OCI-LY1 (cell line): ENCODE measurements at regions not wholly inside any gene's neighbourhood (a gene's known extent, or its start where the extent isn't known, plus 50 kb on each side); places are given as distances from the start of the nearest gene placed in this dataset.

ENCODE experiments used
- H2AFZ ChIP-seq: fragments of 200-600 bp; sonication (generic), shearing (Covaris generic); 2 replicates; pipeline ENCODE4 v1.6.0; 2014; ENCODE audit warnings: antibody characterized with exemption, mild to moderate bottlenecking, low read length
- H3F3A ChIP-seq: fragments of 200-600 bp; sonication (generic), shearing (Covaris generic); 2 replicates; pipeline ENCODE4 v1.6.0; 2014; ENCODE audit warnings: mild to moderate bottlenecking, antibody characterized with exemption, low read length, moderate library complexity; ENCODE audit not compliant: insufficient read depth
- H3K27ac ChIP-seq: fragments of 200-600 bp; sonication (generic); 2 replicates; pipeline ENCODE4 v1.5.1; 2014; ENCODE audit warnings: low read length, mixed run types, mild to moderate bottlenecking, low read depth; ENCODE audit not compliant: poor library complexity, severe bottlenecking
- H3K27me3 ChIP-seq: fragments of 200-600 bp; sonication (generic); 2 replicates; pipeline ENCODE4 v1.6.0; 2014; ENCODE audit warnings: antibody characterized with exemption, mild to moderate bottlenecking, low read length, moderate library complexity; ENCODE audit not compliant: insufficient read depth
- H3K36me3 ChIP-seq: fragments of 200-600 bp; sonication (generic); 2 replicates; pipeline ENCODE4 v1.6.1; 2014; ENCODE audit warnings: mild to moderate bottlenecking, antibody characterized with exemption, low read length, moderate library complexity, mixed read lengths; ENCODE audit not compliant: insufficient read depth
- H3K4me1 ChIP-seq: fragments of 200-600 bp; sonication (generic); 2 replicates; pipeline ENCODE4 v1.5.1; 2014; ENCODE audit warnings: mild to moderate bottlenecking, low read length, moderate library complexity; ENCODE audit not compliant: insufficient read depth, severe bottlenecking
- H3K4me2 ChIP-seq: fragments of 200-600 bp; sonication (generic), shearing (Covaris generic); 2 replicates; pipeline ENCODE4 v1.6.1; 2014; ENCODE audit warnings: low read length
- H3K4me3 ChIP-seq: fragments of 200-600 bp; sonication (generic); 2 replicates; pipeline ENCODE4 v1.5.1; 2014; ENCODE audit warnings: low read length, low read depth, mild to moderate bottlenecking, mixed read lengths; ENCODE audit not compliant: poor library complexity, severe bottlenecking
- H3K79me2 ChIP-seq: fragments of 200-600 bp; shearing (Covaris generic); 2 replicates; pipeline ENCODE4 v1.6.1; 2016; ENCODE audit warnings: mixed run types, low read length, mixed read lengths; ENCODE audit not compliant: insufficient read depth
- H3K9ac ChIP-seq: fragments of 200-600 bp; sonication (generic), shearing (Covaris generic); 2 replicates; pipeline ENCODE4 v1.6.1; 2014; ENCODE audit warnings: mild to moderate bottlenecking, low read length, mixed read lengths
- H3K9me2 ChIP-seq: fragments of 200-600 bp; sonication (generic), shearing (Covaris generic); 2 replicates; pipeline ENCODE4 v1.6.1; 2014; ENCODE audit warnings: low read depth, mild to moderate bottlenecking, low read length, mixed read lengths
- H3K9me3 ChIP-seq: fragments of 200-600 bp; shearing (Covaris generic); 2 replicates; pipeline ENCODE4 v1.6.1; 2014; ENCODE audit warnings: low read length, mixed read lengths
- H4K20me1 ChIP-seq: fragments of 200-600 bp; sonication (generic), shearing (Covaris generic); 2 replicates; pipeline ENCODE4 v1.6.0; 2016; ENCODE audit warnings: mild to moderate bottlenecking, low read length; ENCODE audit not compliant: insufficient read depth
- EZH2 ChIP-seq: fragments of 200-600 bp; sonication (generic), shearing (Covaris generic); IDR thresholded peaks from 2 replicates; pipeline ENCODE4 v1.8.0; 2017; ENCODE audit warnings: borderline replicate concordance, mixed run types, mild to moderate bottlenecking, antibody characterized with exemption, low read length, moderate library complexity, mixed read lengths
- TF ChIP-seq, protein P1 (sequence below): fragments of 200-600 bp; sonication (generic), shearing (Covaris generic); IDR thresholded peaks from 2 replicates; pipeline ENCODE4 v1.5.1; 2017; ENCODE audit warnings: mild to moderate bottlenecking, antibody characterized with exemption, low read length, moderate library complexity, mixed read lengths

DNA sequence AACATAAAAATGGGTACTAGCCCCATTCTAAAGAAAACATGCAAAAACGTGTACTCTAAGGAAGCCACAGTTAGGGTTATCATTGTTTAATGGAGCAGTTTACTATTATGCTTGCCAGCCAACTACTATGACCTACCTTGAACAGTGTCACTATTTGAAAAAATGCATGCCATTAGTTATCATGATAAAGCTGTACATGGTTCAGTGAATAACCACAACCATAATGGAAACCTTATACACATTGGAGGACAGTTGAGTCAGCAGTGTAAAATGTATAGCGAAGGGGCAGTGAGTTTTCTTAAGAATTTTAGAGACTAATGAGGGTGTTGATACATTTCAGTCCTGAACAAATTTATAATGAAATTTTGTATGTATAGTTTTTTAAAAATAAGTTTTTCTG lies 381.9 kb downstream of the GRXCR1 start:
- H3K27me3 ChIP-seq, result no peaks in the 10 kb centered on the region
- H3K9me3 ChIP-seq, result no peaks in the 10 kb centered on the region
- no peaks in the 10 kb centered on the region for H3K36me3 ChIP-seq
- no peak overlapping the region for H3K9ac ChIP-seq
- no peaks in the 10 kb centered on the region for H3K4me1 ChIP-seq
- H3K27ac ChIP-seq, result no peak overlapping the region
- no peak overlapping the region for H2AFZ ChIP-seq
- no peaks in the 10 kb centered on the region for H3K79me2 ChIP-seq
- H4K20me1 ChIP-seq, result no peaks in the 10 kb centered on the region
- no peaks in the 10 kb centered on the region for H3F3A ChIP-seq
- H3K9me2 ChIP-seq, result no peaks in the 10 kb centered on the region
- H3K4me2 ChIP-seq, result no peak overlapping the region
- H3K4me3 ChIP-seq, result no peak overlapping the region
- TF ChIP-seq, protein P1, sequence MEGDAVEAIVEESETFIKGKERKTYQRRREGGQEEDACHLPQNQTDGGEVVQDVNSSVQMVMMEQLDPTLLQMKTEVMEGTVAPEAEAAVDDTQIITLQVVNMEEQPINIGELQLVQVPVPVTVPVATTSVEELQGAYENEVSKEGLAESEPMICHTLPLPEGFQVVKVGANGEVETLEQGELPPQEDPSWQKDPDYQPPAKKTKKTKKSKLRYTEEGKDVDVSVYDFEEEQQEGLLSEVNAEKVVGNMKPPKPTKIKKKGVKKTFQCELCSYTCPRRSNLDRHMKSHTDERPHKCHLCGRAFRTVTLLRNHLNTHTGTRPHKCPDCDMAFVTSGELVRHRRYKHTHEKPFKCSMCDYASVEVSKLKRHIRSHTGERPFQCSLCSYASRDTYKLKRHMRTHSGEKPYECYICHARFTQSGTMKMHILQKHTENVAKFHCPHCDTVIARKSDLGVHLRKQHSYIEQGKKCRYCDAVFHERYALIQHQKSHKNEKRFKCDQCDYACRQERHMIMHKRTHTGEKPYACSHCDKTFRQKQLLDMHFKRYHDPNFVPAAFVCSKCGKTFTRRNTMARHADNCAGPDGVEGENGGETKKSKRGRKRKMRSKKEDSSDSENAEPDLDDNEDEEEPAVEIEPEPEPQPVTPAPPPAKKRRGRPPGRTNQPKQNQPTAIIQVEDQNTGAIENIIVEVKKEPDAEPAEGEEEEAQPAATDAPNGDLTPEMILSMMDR, result no peak
- no peak for TF ChIP-seq EZH2

DNA sequence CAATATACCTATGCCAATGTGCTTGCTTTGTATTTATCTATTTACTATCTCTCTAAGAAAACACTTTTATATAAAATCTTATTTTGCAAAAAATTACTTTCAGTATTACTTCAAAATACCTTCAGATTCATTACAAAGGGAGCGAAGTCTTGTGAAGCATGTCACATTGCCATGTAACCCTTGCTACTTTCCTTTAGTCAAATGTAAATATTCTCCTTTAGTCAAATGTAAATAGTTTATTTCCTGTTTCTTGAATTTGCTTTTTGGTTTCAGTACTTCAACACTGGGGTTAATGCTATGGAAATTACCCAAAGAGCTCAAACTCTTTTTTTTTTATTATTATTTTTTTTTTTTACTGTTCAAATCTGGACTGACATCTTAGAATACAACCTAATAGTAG lies 383.3 kb downstream of the GRXCR1 start:
- no peaks in the 10 kb centered on the region for H3K79me2 ChIP-seq

DNA sequence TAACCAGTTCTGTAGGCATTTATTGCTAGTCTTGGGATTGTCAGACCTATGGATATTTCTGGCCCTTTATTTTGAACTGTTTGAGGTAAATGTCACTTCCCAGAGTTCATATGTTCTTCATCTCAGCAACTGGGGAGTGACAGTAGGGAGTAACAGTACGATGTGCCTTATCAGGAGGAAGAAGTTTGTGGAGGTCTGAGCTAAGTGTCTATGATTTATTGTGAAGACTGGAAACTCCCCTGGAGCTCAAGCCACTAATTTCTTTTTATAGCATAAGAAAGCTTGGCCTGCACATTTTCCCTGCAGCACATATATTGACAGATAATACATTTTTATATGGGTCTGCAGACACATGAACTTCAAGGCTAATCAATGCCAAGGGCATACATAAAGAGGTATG lies 383.8 kb downstream of the GRXCR1 start:
- no peak for TF ChIP-seq EZH2
- TF ChIP-seq, protein P1, result no peak
- no peak overlapping the region for H3K4me2 ChIP-seq
- no peaks in the 10 kb centered on the region for H4K20me1 ChIP-seq
- no peaks in the 10 kb centered on the region for H3K4me1 ChIP-seq
- H3K9ac ChIP-seq, result no peak overlapping the region
- no peak overlapping the region for H3K4me3 ChIP-seq
- H3K27ac ChIP-seq, result no peak overlapping the region
- no peaks in the 10 kb centered on the region for H3K9me3 ChIP-seq
- no peaks in the 10 kb centered on the region for H3K79me2 ChIP-seq
- no peak overlapping the region for H2AFZ ChIP-seq
- no peaks in the 10 kb centered on the region for H3K27me3 ChIP-seq
- H3F3A ChIP-seq, result no peaks in the 10 kb centered on the region
- no peaks in the 10 kb centered on the region for H3K36me3 ChIP-seq
- no peaks in the 10 kb centered on the region for H3K9me2 ChIP-seq

More for the DNA sequence above, 383.3 kb downstream of the GRXCR1 start:
- H3K9me3 ChIP-seq, result no peaks in the 10 kb centered on the region
- H3K36me3 ChIP-seq, result no peaks in the 10 kb centered on the region
- H3K27ac ChIP-seq, result no peak overlapping the region
- no peaks in the 10 kb centered on the region for H3K27me3 ChIP-seq
- no peak overlapping the region for H3K4me2 ChIP-seq
- no peak overlapping the region for H3K9ac ChIP-seq
- H2AFZ ChIP-seq, result no peak overlapping the region
- TF ChIP-seq EZH2, result no peak
- no peaks in the 10 kb centered on the region for H3F3A ChIP-seq
- no peaks in the 10 kb centered on the region for H4K20me1 ChIP-seq
- H3K4me1 ChIP-seq, result no peaks in the 10 kb centered on the region
- H3K4me3 ChIP-seq, result no peak overlapping the region
- no peaks in the 10 kb centered on the region for H3K9me2 ChIP-seq

DNA sequence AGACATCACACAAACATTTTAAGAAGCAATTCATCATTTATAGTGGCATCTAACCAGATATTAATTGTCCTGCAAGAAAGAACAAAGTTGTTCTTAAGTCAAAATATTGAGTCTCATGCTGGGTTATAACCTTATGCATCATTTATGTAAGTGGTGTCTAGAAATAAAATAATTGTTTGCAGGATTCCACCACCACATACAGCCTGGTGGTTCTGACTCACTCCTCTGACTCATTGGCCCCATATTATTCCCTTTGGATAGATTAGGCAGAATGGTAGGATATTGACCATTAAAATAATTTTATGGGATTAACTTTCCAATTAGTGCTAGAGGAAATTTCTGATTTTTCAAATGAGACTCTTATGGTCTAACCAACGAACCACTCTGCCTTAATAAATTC lies 384.5 kb downstream of the GRXCR1 start:
- Histone ChIP-seq H3K27me3 (no peaks in the 10 kb centered on the region), H3K9me2 (no peaks in the 10 kb centered on the region)

More for the DNA sequence above, 384.5 kb downstream of the GRXCR1 start:
- Histone ChIP-seq H3K79me2 (no peaks in the 10 kb centered on the region), H3K36me3 (no peaks in the 10 kb centered on the region), H3K4me2 (no peak overlapping the region), H3K27ac (no peak overlapping the region), H4K20me1 (no peaks in the 10 kb centered on the region), H3K4me3 (no peak overlapping the region), H3F3A (no peaks in the 10 kb centered on the region), H3K9me3 (no peaks in the 10 kb centered on the region), H3K4me1 (no peaks in the 10 kb centered on the region), H2AFZ (no peak overlapping the region), H3K9ac (no peak overlapping the region)
- TF ChIP-seq, protein P1, result no peak
- TF ChIP-seq EZH2, result no peak
